ENCODE measurements at regions not wholly inside any gene's neighbourhood (a gene's known extent, or its start where the extent isn't known, plus 50 kb on each side); places are given as distances from the start of the nearest gene placed in this dataset.

GRCh38 chr9:86500667-86501435 is 146.6 kb upstream of the TUT7 start:
- TF ChIP-seq POU6F1 (CRISPR knock-in tag; IDR thresholded peaks at IDR 0.05; ENCODE audit: borderline replicate concordance, low read depth), result no peak
- no peak for TF ChIP-seq TOX (CRISPR knock-in tag; IDR thresholded peaks at IDR 0.05; ENCODE audit: borderline replicate concordance)
- no peak for TF ChIP-seq RARB (CRISPR knock-in tag; IDR thresholded peaks at IDR 0.05)
- TF ChIP-seq ZNF565 (CRISPR knock-in tag; conservative IDR thresholded peaks at IDR 0.05; ENCODE audit: low read depth), result no peak
- no peak for TF ChIP-seq PATZ1 (CRISPR knock-in tag; IDR thresholded peaks at IDR 0.05; ENCODE audit: borderline replicate concordance)
- TF ChIP-seq OSR1 (CRISPR knock-in tag; IDR thresholded peaks at IDR 0.05), result no peak
- no peak for TF ChIP-seq SNAI2 (CRISPR knock-in tag; IDR thresholded peaks at IDR 0.05)
- no peak for TF ChIP-seq PPARA (CRISPR knock-in tag; IDR thresholded peaks at IDR 0.05; ENCODE audit: borderline replicate concordance)
- no peak for TF ChIP-seq ZC3H10 (CRISPR knock-in tag; IDR thresholded peaks at IDR 0.05)
- TF ChIP-seq ZFP3 (CRISPR knock-in tag; IDR thresholded peaks at IDR 0.05), result peak; percentile 69; the same call in 1 of the 2 replicates
- no peak for TF ChIP-seq BACH2 (CRISPR knock-in tag; IDR thresholded peaks at IDR 0.05; ENCODE audit: borderline replicate concordance)
- TF ChIP-seq CREB5 (CRISPR knock-in tag; IDR thresholded peaks at IDR 0.05; ENCODE audit: low read depth), result no peak
- no peak for TF ChIP-seq ZFP30 (CRISPR knock-in tag; IDR thresholded peaks at IDR 0.05)
